ENCODE measurements at regions not wholly inside any gene's neighbourhood (a gene's known extent, or its start where the extent isn't known, plus 50 kb on each side); places are given as distances from the start of the nearest gene placed in this dataset.

DNA sequence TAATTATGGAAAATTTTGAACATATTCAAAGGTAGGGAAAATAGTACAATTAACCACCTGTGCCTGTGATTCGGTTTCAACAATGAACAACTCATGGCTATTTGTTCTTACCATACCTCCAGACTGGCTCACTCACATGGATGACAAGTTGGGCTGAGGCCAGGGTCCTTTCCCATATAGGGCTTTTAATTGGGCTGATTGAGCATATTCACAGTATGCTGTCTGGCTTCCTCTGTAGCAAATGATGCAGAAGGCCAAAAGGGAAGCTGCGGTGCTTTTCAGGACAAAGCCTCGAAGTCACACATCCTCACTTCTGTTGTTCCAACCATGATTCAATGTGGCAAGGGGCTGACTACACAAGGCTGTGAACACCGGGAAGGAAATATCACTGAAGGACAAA is 297.5 kb upstream of the SLC16A7 start:
- TF ChIP-seq, protein P1, sequence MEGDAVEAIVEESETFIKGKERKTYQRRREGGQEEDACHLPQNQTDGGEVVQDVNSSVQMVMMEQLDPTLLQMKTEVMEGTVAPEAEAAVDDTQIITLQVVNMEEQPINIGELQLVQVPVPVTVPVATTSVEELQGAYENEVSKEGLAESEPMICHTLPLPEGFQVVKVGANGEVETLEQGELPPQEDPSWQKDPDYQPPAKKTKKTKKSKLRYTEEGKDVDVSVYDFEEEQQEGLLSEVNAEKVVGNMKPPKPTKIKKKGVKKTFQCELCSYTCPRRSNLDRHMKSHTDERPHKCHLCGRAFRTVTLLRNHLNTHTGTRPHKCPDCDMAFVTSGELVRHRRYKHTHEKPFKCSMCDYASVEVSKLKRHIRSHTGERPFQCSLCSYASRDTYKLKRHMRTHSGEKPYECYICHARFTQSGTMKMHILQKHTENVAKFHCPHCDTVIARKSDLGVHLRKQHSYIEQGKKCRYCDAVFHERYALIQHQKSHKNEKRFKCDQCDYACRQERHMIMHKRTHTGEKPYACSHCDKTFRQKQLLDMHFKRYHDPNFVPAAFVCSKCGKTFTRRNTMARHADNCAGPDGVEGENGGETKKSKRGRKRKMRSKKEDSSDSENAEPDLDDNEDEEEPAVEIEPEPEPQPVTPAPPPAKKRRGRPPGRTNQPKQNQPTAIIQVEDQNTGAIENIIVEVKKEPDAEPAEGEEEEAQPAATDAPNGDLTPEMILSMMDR (IDR thresholded peaks at IDR 0.05; ENCODE audit: low read length) = no peak
- no peak for TF ChIP-seq EZH2 (IDR thresholded peaks at IDR 0.05; ENCODE audit: borderline replicate concordance, low read length)

All from OCI-LY1 (cell line).